ENCODE measurements at regions not wholly inside any gene's neighbourhood (a gene's known extent, or its start where the extent isn't known, plus 50 kb on each side); places are given as distances from the start of the nearest gene placed in this dataset.
A peak's percentile ranks its signal among the peaks of the same experiment; 100 is the strongest.
"Not testable (repeated sequence)": the region's sequence is repeated elsewhere in the genome, so short reads cannot be mapped to it uniquely, and the experiment has no call there.

DNA sequence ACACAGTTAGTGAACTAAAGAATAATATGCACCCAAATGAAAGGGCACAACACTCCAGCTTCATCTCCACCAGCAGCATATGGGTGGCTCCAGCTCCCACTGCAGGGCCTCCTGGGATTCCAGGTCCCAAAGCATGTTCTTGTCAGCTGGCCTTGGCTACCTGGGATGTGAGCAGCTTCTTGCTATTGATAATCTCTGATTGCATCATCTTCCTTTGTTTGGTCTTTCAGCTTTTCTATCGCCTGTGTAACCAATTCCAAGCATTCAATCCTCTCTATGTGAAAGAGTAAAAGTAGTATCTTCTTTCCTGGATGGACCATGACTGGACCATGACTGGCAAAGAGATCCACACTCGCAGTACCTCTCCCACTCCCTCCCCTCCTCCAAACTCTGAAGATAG lies 333.9 kb upstream of the GLI3 start:
- Mint-ChIP-seq H3K4me3 (no peak overlapping the region), H3K36me3 (ENCODE audit: low read depth) (no peaks in the 10 kb centered on the region), H3K27me3 (no peaks in the 10 kb centered on the region), H3K9me3 (peaks cover 2% of the 10 kb centered on the region), H3K27ac (peak overlapping the region; percentile 43), H3K4me1 (no peaks in the 10 kb centered on the region)
- POLR2A ChIA-PET, result no interaction called here
- CTCF ChIA-PET, result no interaction called here
- TF ChIP-seq, protein P1, sequence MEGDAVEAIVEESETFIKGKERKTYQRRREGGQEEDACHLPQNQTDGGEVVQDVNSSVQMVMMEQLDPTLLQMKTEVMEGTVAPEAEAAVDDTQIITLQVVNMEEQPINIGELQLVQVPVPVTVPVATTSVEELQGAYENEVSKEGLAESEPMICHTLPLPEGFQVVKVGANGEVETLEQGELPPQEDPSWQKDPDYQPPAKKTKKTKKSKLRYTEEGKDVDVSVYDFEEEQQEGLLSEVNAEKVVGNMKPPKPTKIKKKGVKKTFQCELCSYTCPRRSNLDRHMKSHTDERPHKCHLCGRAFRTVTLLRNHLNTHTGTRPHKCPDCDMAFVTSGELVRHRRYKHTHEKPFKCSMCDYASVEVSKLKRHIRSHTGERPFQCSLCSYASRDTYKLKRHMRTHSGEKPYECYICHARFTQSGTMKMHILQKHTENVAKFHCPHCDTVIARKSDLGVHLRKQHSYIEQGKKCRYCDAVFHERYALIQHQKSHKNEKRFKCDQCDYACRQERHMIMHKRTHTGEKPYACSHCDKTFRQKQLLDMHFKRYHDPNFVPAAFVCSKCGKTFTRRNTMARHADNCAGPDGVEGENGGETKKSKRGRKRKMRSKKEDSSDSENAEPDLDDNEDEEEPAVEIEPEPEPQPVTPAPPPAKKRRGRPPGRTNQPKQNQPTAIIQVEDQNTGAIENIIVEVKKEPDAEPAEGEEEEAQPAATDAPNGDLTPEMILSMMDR (IDR thresholded peaks at IDR 0.05), result no peak
- intact Hi-C loops (cut with micrococcal nuclease), result no loop called here
- DNase-seq (no peak), ATAC-seq (ENCODE audit: low read depth) (no peak)

DNA sequence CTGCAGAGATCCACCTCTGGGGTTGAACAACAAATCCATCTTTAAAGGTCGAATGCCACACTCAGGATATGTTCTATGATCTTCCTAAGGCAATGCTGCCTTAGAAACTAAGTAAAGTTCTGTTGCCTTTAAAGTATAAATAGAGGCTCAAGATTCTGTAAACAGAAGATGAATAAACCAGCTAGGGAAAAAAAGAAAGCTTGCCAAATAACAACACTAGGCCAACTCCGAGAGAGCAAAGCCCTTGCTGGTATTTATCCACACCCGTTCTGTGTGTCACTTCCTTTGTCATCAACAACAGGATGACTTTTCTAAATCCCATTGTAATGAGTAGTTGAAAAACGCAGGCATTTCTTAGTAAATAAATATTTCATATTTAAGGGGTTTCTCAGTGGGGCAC lies 330.0 kb upstream of the GLI3 start:
- Mint-ChIP-seq H3K4me3 (no peak overlapping the region), H3K4me1 (no peaks in the 10 kb centered on the region), H3K36me3 (ENCODE audit: low read depth) (no peaks in the 10 kb centered on the region), H3K9me3 (peaks cover 12% of the 10 kb centered on the region), H3K27ac (no peak overlapping the region), H3K27me3 (no peaks in the 10 kb centered on the region)
- CTCF ChIA-PET, result no interaction called here
- intact Hi-C loops (cut with micrococcal nuclease), result no loop called here
- ATAC-seq (ENCODE audit: low read depth) (no peak), DNase-seq (no peak)
- TF ChIP-seq, protein P1 (IDR thresholded peaks at IDR 0.05), result no peak
- POLR2A ChIA-PET, result no interaction called here

DNA sequence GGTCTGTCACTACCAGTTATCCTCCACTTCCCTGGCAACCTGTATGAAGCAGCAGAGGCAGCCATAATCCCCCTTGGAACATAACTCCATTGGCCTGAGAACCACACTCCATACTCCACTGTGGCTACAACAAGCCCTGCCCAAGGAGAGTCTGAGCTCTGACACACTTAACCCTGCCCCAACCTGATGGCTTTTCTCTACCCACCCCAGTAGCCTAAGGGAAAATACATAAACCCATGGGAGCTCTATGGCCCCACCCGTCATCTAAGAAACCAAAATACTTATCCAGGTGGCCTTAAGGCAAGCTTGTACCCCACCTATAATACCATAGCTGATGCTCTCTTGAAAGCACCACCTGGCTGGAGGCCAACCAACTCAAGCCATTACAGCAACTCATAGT lies 324.8 kb upstream of the GLI3 start:
- CTCF ChIA-PET, result no interaction called here

DNA sequence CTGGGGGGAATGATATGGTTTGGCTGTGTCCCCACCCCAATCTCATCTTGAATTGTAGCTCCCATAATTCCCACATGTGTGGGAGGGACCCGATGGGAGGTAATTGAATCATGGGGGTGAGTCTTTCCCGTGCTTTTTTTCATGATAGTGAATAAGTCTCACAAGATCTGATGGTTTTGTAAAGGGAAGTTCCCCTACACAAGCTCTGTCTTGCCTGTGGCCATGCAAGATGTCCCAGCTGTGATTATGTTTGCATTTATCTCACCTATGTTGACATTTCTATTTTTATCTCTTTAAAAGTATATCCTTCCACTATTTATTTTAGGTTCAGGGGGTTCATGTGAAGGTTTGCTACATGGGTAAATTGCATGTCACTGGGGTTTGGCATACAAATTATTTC lies 323.9 kb upstream of the GLI3 start:
- Mint-ChIP-seq H3K36me3 (ENCODE audit: low read depth) (no peaks in the 10 kb centered on the region), H3K4me1 (no peaks in the 10 kb centered on the region), H3K4me3 (no peak overlapping the region), H3K9me3 (peaks cover 13% of the 10 kb centered on the region), H3K27ac (no peak overlapping the region), H3K27me3 (no peaks in the 10 kb centered on the region)
- TF ChIP-seq, protein P1 (IDR thresholded peaks at IDR 0.05), result no peak
- ATAC-seq (ENCODE audit: low read depth) (no peak), DNase-seq (no peak)
- ChIA-PET CTCF (no interaction called here), POLR2A (interaction anchor here (0.6 kb wide), 1 partner anchor 26 kb away, joined by 4 read pairs; no protein-coding TSS in a partner anchor)
- intact Hi-C loops (cut with micrococcal nuclease), result no loop called here

More for the DNA sequence above, 324.8 kb upstream of the GLI3 start:
- H3K27ac Mint-ChIP-seq, result no peak overlapping the region
- ATAC-seq (ENCODE audit: low read depth) (no peak), DNase-seq (no peak)
- H3K4me1 Mint-ChIP-seq, result no peaks in the 10 kb centered on the region
- H3K9me3 Mint-ChIP-seq, result peaks cover 10% of the 10 kb centered on the region
- intact Hi-C loops (cut with micrococcal nuclease), result no loop called here
- H3K36me3 Mint-ChIP-seq (ENCODE audit: low read depth), result no peaks in the 10 kb centered on the region
- no peak overlapping the region for H3K4me3 Mint-ChIP-seq
- TF ChIP-seq, protein P1 (IDR thresholded peaks at IDR 0.05), result no peak
- POLR2A ChIA-PET, result no interaction called here
- H3K27me3 Mint-ChIP-seq, result no peaks in the 10 kb centered on the region

DNA sequence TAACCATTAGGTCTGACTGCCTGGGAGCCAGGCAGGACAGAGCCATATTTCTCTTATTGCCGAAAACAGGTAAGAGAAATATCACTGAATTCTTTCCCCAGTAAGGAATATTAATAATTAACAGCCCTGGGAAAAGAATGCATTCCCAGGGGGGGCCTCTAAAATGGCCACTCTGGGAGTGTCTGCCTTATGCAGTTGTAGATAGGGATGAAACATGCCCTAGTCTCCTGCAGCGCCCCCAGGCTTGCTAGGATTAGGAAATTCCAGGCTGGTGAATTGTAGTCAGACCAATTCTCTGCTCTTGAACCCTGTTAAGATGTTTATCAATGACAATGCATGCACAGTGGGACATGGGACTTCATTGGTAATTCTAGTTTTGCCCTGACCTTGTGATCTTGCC lies 317.9 kb upstream of the GLI3 start:
- DNase-seq; intact Hi-C loops (cut with micrococcal nuclease); ATAC-seq (ENCODE audit: low read depth); H3K4me3 Mint-ChIP-seq; POLR2A ChIA-PET; H3K4me1 Mint-ChIP-seq; H3K36me3 Mint-ChIP-seq (ENCODE audit: low read depth); H3K27me3 Mint-ChIP-seq; H3K27ac Mint-ChIP-seq; CTCF ChIA-PET: not testable (repeated sequence)
- peaks cover 14% of the 10 kb centered on the region for H3K9me3 Mint-ChIP-seq

DNA sequence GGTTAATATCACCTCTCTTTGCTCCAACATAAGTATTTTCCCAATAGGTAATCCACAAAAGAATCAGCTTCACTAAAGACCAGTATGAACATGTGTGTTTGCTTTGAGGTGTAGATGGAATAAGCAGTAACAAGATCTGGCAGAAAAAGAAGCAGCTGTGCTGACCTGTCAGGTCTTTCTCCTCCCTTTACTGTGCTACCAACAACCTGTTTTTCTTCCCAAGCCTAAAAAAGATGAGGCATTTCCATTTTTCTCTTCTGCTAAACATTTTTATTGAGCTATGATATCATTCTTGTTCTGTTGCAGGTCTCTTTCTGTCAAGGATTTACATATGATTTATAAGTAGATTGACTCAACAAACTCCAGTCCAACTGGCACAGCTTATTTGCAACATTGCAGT lies 315.2 kb upstream of the GLI3 start:
- no peak for ATAC-seq (ENCODE audit: low read depth)
- CTCF ChIA-PET, result no interaction called here

More for the DNA sequence above, 315.2 kb upstream of the GLI3 start:
- intact Hi-C loops (cut with micrococcal nuclease), result no loop called here
- no peaks in the 10 kb centered on the region for H3K27me3 Mint-ChIP-seq
- POLR2A ChIA-PET, result no interaction called here
- no peaks in the 10 kb centered on the region for H3K36me3 Mint-ChIP-seq (ENCODE audit: low read depth)
- no peaks in the 10 kb centered on the region for H3K4me1 Mint-ChIP-seq
- H3K27ac Mint-ChIP-seq, result no peak overlapping the region
- TF ChIP-seq, protein P1 (IDR thresholded peaks at IDR 0.05), result no peak
- DNase-seq, result no peak
- H3K9me3 Mint-ChIP-seq, result peaks cover 14% of the 10 kb centered on the region
- no peak overlapping the region for H3K4me3 Mint-ChIP-seq

Measured in activated B cell treated with CpG ODN at 0.5 μM for 24 hours (primary cell).